T-cell (primary cell): ENCODE measurements at regions not wholly inside any gene's neighbourhood (a gene's known extent, or its start where the extent isn't known, plus 50 kb on each side); places are given as distances from the start of the nearest gene placed in this dataset.

Source experiments
- ATAC-seq, 4 experiments: fragments of 200-7000 bp in 3 of 4; fragments of 150-1000 bp in 1 of 4; cut with Tn5 transposase; replicated peaks in 1 of 4; 1 replicate in 3 of 4; 2 replicates in 1 of 4; pipeline ENCODE4 v1.10.0; 2021; ENCODE audit warnings: moderate library complexity in 3 of 4, mild to moderate bottlenecking in 2 of 4, moderate number of reproducible peaks in 1 of 4
- CTCF ChIA-PET, 2 donors: fragments of 300-600 bp; sonication (Branson Sonifier 250); formaldehyde crosslinking; loops; one replicate each; lab custom pipeline; 2022; ENCODE audit warnings: antibody characterized with exemption in 2 of 2; lab: Charles Lee
- POLR2A ChIA-PET, 2 donors: fragments of 300-600 bp; sonication (Branson Sonifier 250); formaldehyde crosslinking; loops; one replicate each; lab custom pipeline; 2022; ENCODE audit warnings: antibody characterized with exemption in 2 of 2; lab: Charles Lee
- DNase-seq, 35 experiments: peaks; one replicate each; pipeline versions ENCODE4 v3.0.0 to v3.0.0-alpha.2; 2013 to 2023
- H3K27ac ChIP-seq: one replicate; pipeline ENCODE4 v1.5.1; 2013; ENCODE audit warnings: low read length
- H3K27me3 ChIP-seq, 2 experiments: replicated peaks in 1 of 2; 1 replicate in 1 of 2; 2 replicates in 1 of 2; pipeline versions ENCODE4 v1.6.1 to v1.7.0; 2013; ENCODE audit warnings: low read length in 1 of 2, mixed read lengths in 1 of 2; ENCODE audit not compliant: control insufficient read depth in 2 of 2, insufficient read depth in 2 of 2; ENCODE audit errors: extremely low read depth in 1 of 2
- H3K36me3 ChIP-seq, 2 donors: 1 replicate in 1 of 2; 2 replicates in 1 of 2; pipeline versions ENCODE4 v1.6.1 to v1.7.0; 2013; ENCODE audit warnings: low read length in 1 of 2; ENCODE audit not compliant: control insufficient read depth in 2 of 2, insufficient read depth in 1 of 2; ENCODE audit errors: extremely low read depth in 1 of 2
- H3K4me1 ChIP-seq, 2 experiments: 1 replicate in 1 of 2; 2 replicates in 1 of 2; pipeline versions ENCODE4 v1.6.1 to v1.7.0; 2013; ENCODE audit warnings: low read length in 2 of 2, mixed read lengths in 1 of 2; ENCODE audit not compliant: insufficient read depth in 2 of 2, control insufficient read depth in 1 of 2; ENCODE audit errors: extremely low read depth in 1 of 2
- H3K4me3 ChIP-seq, 2 donors: 1 replicate in 1 of 2; 2 replicates in 1 of 2; pipeline versions ENCODE4 v1.5.1 to v1.7.0; 2013; ENCODE audit warnings: mild to moderate bottlenecking in 2 of 2, low read length in 1 of 2, moderate library complexity in 1 of 2; ENCODE audit not compliant: control insufficient read depth in 1 of 2; ENCODE audit errors: extremely low read depth in 1 of 2
- H3K9me3 ChIP-seq: 2 replicates; pipeline ENCODE4 v1.7.0; 2013
- H3K27ac Mint-ChIP-seq, 2 donors: one replicate each; pipeline ENCODE4 v1.8.0; 2020 to 2021; ENCODE audit warnings: mild to moderate bottlenecking in 2 of 2, mixed read lengths in 2 of 2
- H3K27me3 Mint-ChIP-seq, 2 donors: one replicate each; pipeline ENCODE4 v1.8.0; 2021 to 2022; ENCODE audit warnings: mixed read lengths in 2 of 2
- H3K36me3 Mint-ChIP-seq: one replicate; pipeline ENCODE4 v1.8.0; 2021; ENCODE audit warnings: mixed read lengths
- H3K4me1 Mint-ChIP-seq, 3 donors: one replicate each; pipeline ENCODE4 v1.8.0; 2020 to 2022; ENCODE audit warnings: mixed read lengths in 3 of 3, mild to moderate bottlenecking in 1 of 3
- H3K4me3 Mint-ChIP-seq, 3 donors: one replicate each; pipeline ENCODE4 v1.8.0; 2020 to 2022; ENCODE audit warnings: mild to moderate bottlenecking in 3 of 3, mixed read lengths in 3 of 3, moderate library complexity in 3 of 3
- H3K9me3 Mint-ChIP-seq, 3 donors: one replicate each; pipeline ENCODE4 v1.8.0; 2020 to 2022; ENCODE audit warnings: mixed read lengths in 3 of 3
- WGBS: methylation state at CpG from one replicate; pipeline ENCODE4 v1.1.5; 2013; ENCODE audit warnings: missing lambda C conversion rate; ENCODE audit not compliant: insufficient coverage; 5-methylcytosine and 5-hydroxymethylcytosine counted together

DNA sequence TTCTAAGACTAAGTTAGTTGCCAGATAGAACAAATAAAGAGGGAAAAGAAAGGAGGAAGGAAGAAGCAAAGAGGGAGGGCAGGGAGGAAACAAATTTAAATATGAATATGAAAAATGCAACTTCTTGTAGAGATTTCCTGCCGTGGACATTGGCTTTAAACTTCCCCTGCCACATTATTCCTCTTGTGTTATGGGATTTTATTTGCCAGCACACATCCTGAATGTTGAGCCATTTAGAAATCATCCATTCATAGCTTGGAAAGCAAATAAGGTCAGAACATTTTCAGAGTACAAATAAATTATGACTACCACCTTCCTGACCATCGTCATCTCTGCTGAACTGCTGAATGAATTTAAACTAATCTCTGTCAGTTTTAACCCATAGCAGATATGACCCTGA is 911.9 kb upstream of the LRRN3 start:
- no peak overlapping the region for H3K27ac Mint-ChIP-seq
- Histone ChIP-seq H3K27ac (no peak overlapping the region), H3K4me3 (no peak overlapping the region), H3K4me1 (no peaks in the 10 kb centered on the region), H3K27me3 (no peaks in the 10 kb centered on the region), H3K9me3 (no peaks in the 10 kb centered on the region), H3K36me3 (no peaks in the 10 kb centered on the region)
- H3K27me3 Mint-ChIP-seq = peaks cover 0 to 1% of the 10 kb centered on the region in 2 donors
- ATAC-seq = no peak
- no peaks in the 10 kb centered on the region for H3K36me3 Mint-ChIP-seq
- DNase-seq = no peak
- no peak overlapping the region for H3K4me3 Mint-ChIP-seq
- H3K4me1 Mint-ChIP-seq = peaks cover 0 to 2% (median 0%) of the 10 kb centered on the region in 3 donors
- H3K9me3 Mint-ChIP-seq = no peaks in the 10 kb centered on the region
- ChIA-PET CTCF (interaction anchor here in 1 of 2 donors (0.6 kb wide), 1 partner anchor 82 kb away, joined by 3 read pairs; no protein-coding TSS in a partner anchor), POLR2A (no interaction called here)
- 45% methylated on average over 1 of the region's 2 CpGs for WGBS

GRCh38 chr7:110181768-110182167 is 909.2 kb upstream of the LRRN3 start:
- no peak overlapping the region for H3K27ac Mint-ChIP-seq
- Histone ChIP-seq H3K36me3 (no peaks in the 10 kb centered on the region), H3K4me1 (no peaks in the 10 kb centered on the region), H3K4me3 (no peak overlapping the region), H3K27ac (no peak overlapping the region), H3K27me3 (no peaks in the 10 kb centered on the region), H3K9me3 (no peaks in the 10 kb centered on the region)
- peaks cover 0 to 3% (median 3%) of the 10 kb centered on the region in 3 donors for H3K9me3 Mint-ChIP-seq
- CTCF ChIA-PET = no interaction called here
- no peaks in the 10 kb centered on the region for H3K27me3 Mint-ChIP-seq
- WGBS = no CpG with 5 or more reads among the region's 6 CpGs
- DNase-seq (no peak), ATAC-seq (no peak)
- H3K4me3 Mint-ChIP-seq = no peak overlapping the region
- POLR2A ChIA-PET = no interaction called here
- H3K4me1 Mint-ChIP-seq = peaks cover 0 to 2% (median 0%) of the 10 kb centered on the region in 3 donors
- H3K36me3 Mint-ChIP-seq = no peaks in the 10 kb centered on the region

- Histone ChIP-seq H3K4me3 (no peak overlapping the region), H3K27ac (no peak overlapping the region), H3K4me1 (no peaks in the 10 kb centered on the region), H3K9me3 (no peaks in the 10 kb centered on the region), H3K27me3 (no peaks in the 10 kb centered on the region), H3K36me3 (no peaks in the 10 kb centered on the region)
- H3K27ac Mint-ChIP-seq = no peak overlapping the region
- CTCF ChIA-PET = no interaction called here
- no peaks in the 10 kb centered on the region for H3K36me3 Mint-ChIP-seq
- H3K4me3 Mint-ChIP-seq = no peak overlapping the region
- ATAC-seq (no peak), DNase-seq (no peak)
- no CpG with 5 or more reads among the region's 2 CpGs for WGBS
- no peaks in the 10 kb centered on the region for H3K4me1 Mint-ChIP-seq
- H3K9me3 Mint-ChIP-seq = peaks cover 0 to 11% (median 11%) of the 10 kb centered on the region in 3 donors
- H3K27me3 Mint-ChIP-seq = no peaks in the 10 kb centered on the region
- POLR2A ChIA-PET = interaction anchor here in 1 of 2 donors (0.6 kb wide), 1 partner anchor 234 kb away, joined by 5 read pairs; no protein-coding TSS in a partner anchor
These were observed 904.6 kb upstream of the LRRN3 start for GRCh38 chr7:110186334-110186733.

- no peak for ATAC-seq
- Histone ChIP-seq H3K4me3 (no peak overlapping the region), H3K36me3 (no peaks in the 10 kb centered on the region), H3K9me3 (no peaks in the 10 kb centered on the region), H3K27ac (no peak overlapping the region), H3K4me1 (no peaks in the 10 kb centered on the region), H3K27me3 (no peaks in the 10 kb centered on the region)
- Mint-ChIP-seq H3K36me3 (no peaks in the 10 kb centered on the region), H3K4me3 (no peak overlapping the region), H3K4me1 (no peaks in the 10 kb centered on the region), H3K27me3 (no peaks in the 10 kb centered on the region), H3K27ac (no peak overlapping the region), H3K9me3 (peaks cover 0 to 15% (median 11%) of the 10 kb centered on the region in 3 donors)
- 40% methylated on average over 1 of the region's 3 CpGs for WGBS
- POLR2A ChIA-PET = no interaction called here
- DNase-seq = no peak
- CTCF ChIA-PET = no interaction called here
These were observed 902.9 kb upstream of the LRRN3 start for GRCh38 chr7:110187877-110188554.

DNA sequence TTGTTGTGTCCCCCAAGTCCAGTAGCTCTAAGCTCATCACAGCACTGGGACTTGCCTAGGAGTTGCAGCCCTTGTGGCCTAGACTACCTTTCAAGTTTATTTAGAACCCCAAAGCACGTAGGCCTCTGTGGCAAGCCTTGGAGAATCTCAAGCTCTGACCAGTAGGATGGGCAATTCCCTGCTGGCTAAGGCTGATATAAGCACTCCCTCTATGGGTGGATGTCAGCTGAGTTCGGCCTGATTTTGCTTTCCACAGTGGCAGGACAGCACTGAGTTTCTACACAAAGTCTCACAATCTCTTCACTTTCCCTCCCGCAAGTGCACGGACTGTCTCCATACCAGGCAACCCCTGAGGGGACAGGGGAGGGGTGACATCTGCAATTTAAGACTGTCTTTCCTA is 886.4 kb upstream of the LRRN3 start:
- H3K27ac ChIP-seq = no peak overlapping the region
- no peak overlapping the region for H3K4me3 Mint-ChIP-seq
- H3K27me3 ChIP-seq = peaks cover 0 to 5% of the 10 kb centered on the region in 2 experiments
- CTCF ChIA-PET = no interaction called here
- H3K36me3 Mint-ChIP-seq = no peaks in the 10 kb centered on the region
- no peak overlapping the region for H3K27ac Mint-ChIP-seq
- H3K27me3 Mint-ChIP-seq = peaks cover 1 to 13% of the 10 kb centered on the region in 2 donors
- no peak overlapping the region for H3K4me3 ChIP-seq
- H3K4me1 ChIP-seq = no peaks in the 10 kb centered on the region
- peaks cover 2% of the 10 kb centered on the region for H3K9me3 ChIP-seq
- POLR2A ChIA-PET = no interaction called here
- no peak for ATAC-seq
- H3K9me3 Mint-ChIP-seq = peaks cover 0 to 7% (median 0%) of the 10 kb centered on the region in 3 donors
- no peak for DNase-seq
- no peaks in the 10 kb centered on the region for H3K4me1 Mint-ChIP-seq
- WGBS = 74% methylated on average over 3 of the region's 4 CpGs
- H3K36me3 ChIP-seq = no peaks in the 10 kb centered on the region

DNA sequence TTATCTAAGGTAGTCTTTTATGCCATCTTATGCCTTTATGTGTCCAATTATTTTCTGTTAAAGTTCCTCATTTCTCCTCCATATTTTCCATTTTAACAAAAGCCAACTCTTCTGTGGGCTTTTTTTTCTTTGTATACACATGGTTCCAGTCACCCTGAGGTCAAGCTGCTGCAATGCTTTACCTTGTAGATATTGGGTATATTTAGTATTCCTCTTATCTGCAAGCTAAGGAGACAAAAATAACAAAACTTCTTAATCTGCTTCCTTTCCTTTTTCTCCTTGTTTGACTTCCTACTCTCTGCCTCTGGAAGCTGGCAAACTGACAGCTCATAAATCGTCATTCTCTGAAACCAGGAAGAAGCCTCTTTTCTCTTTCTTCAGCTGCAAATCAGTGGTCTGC is 885.0 kb upstream of the LRRN3 start:
- Mint-ChIP-seq H3K27ac (no peak overlapping the region), H3K36me3 (no peaks in the 10 kb centered on the region), H3K4me1 (no peaks in the 10 kb centered on the region), H3K4me3 (no peak overlapping the region), H3K9me3 (peaks cover 0 to 7% (median 0%) of the 10 kb centered on the region in 3 donors), H3K27me3 (peaks cover 1 to 13% of the 10 kb centered on the region in 2 donors)
- H3K36me3 ChIP-seq = no peaks in the 10 kb centered on the region
- H3K4me1 ChIP-seq = no peaks in the 10 kb centered on the region
- ChIA-PET POLR2A (no interaction called here), CTCF (no interaction called here)
- no peak overlapping the region for H3K27ac ChIP-seq
- no peak for DNase-seq
- ATAC-seq = no peak
- H3K4me3 ChIP-seq = no peak overlapping the region
- H3K27me3 ChIP-seq = peaks cover 0 to 5% of the 10 kb centered on the region in 2 experiments
- peaks cover 2% of the 10 kb centered on the region for H3K9me3 ChIP-seq
- WGBS = no CpG with 5 or more reads among the region's 1 CpG
